Epithelial cell of proximal tubule (primary cell): ENCODE measurements at regions not wholly inside any gene's neighbourhood (a gene's known extent, or its start where the extent isn't known, plus 50 kb on each side); places are given as distances from the start of the nearest gene placed in this dataset.
"Not testable (repeated sequence)": the region's sequence is repeated elsewhere in the genome, so short reads cannot be mapped to it uniquely, and the experiment has no call there.

ENCODE experiments used
- DNase-seq: peaks from one replicate; pipeline ENCODE4 v3.0.0-alpha.2; 2011; ENCODE audit warnings: low read depth
- H3K4me3 ChIP-seq: 2 replicates; pipeline ENCODE4 v1.5.1; 2011; ENCODE audit warnings: low read depth, mild to moderate bottlenecking, low read length
- CTCF ChIP-seq: conservative IDR thresholded peaks from 2 replicates; pipeline ENCODE4 v1.5.1; 2012; ENCODE audit warnings: low read depth, mild to moderate bottlenecking, low read length

- TF ChIP-seq CTCF = no peak
- no peak for DNase-seq
- no peak overlapping the region for H3K4me3 ChIP-seq
These were observed 603.8 kb upstream of the LINC00305 start for GRCh38 chr18:64752707-64753106.

- DNase-seq = no peak
- no peak for TF ChIP-seq CTCF
- no peak overlapping the region for H3K4me3 ChIP-seq
These were observed 601.0 kb upstream of the LINC00305 start for GRCh38 chr18:64749884-64750283.

- TF ChIP-seq CTCF = no peak
- DNase-seq = no peak
- no peak overlapping the region for H3K4me3 ChIP-seq
These were observed 598.9 kb upstream of the LINC00305 start for GRCh38 chr18:64747803-64748202.

- H3K4me3 ChIP-seq = no peak overlapping the region
- DNase-seq = no peak
- no peak for TF ChIP-seq CTCF
These were observed 594.0 kb upstream of the LINC00305 start for GRCh38 chr18:64742898-64743297.

- H3K4me3 ChIP-seq = no peak overlapping the region
- no peak for DNase-seq
- TF ChIP-seq CTCF = no peak
These were observed 585.2 kb upstream of the LINC00305 start for GRCh38 chr18:64734063-64734462.

GRCh38 chr18:64725657-64726056, 576.8 kb upstream of the LINC00305 start:
- DNase-seq, H3K4me3 ChIP-seq: not testable (repeated sequence)

- no peak overlapping the region for H3K4me3 ChIP-seq
- TF ChIP-seq CTCF = no peak
- no peak for DNase-seq
These were observed 572.0 kb upstream of the LINC00305 start for GRCh38 chr18:64720781-64721464.

- DNase-seq = no peak
- TF ChIP-seq CTCF = no peak
- no peak overlapping the region for H3K4me3 ChIP-seq
These were observed 569.9 kb upstream of the LINC00305 start for GRCh38 chr18:64718808-64719207.
